ENCODE measurements at regions not wholly inside any gene's neighbourhood (a gene's known extent, or its start where the extent isn't known, plus 50 kb on each side); places are given as distances from the start of the nearest gene placed in this dataset.

DNA sequence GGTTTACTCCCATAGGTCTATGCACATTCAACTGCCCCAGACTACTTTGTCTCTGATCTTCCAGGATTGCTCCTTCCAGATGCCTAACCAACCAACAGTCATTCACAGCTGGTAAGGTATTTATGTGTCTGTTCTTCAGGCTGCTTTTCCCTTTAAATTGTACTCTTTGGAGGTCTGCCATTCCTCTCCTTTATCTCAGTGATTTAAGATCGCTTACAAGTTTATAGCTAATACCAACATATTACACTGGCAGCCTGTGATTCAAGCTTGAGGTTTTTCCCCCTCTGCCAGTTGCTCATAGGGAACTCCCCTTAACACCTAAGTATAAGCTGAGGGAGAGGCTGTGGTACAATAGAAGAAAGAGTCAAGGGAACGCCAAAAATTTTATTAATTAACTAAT lies 711.7 kb upstream of the EDIL3 start:
- Histone ChIP-seq H3K9ac (ENCODE audit: low read depth, low read length) (no peak overlapping the region), H3K9me3 (ENCODE audit: control insufficient read depth, insufficient read depth, low read length) (no peaks in the 10 kb centered on the region), H3K36me3 (ENCODE audit: insufficient read depth, low read length) (no peaks in the 10 kb centered on the region), H3K4me1 (ENCODE audit: insufficient read depth, low read length) (no peaks in the 10 kb centered on the region)

DNA sequence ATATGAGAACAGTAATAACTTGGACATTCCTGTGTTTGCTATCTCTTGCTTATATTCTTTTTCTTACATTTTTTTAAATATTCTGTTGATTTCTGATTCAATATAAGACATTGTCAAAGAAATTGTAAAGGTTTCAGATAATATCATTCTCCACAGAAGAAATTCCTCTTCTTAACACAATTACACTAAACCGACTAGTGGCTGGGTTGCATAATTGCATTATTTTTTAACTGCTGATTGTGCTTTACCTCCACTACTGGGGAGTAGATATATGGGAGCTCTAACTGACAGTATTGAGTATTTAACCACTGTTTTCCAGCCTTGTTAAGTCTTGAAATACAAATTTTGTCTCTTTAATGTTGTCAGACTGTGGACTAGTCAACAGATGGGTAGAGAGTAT lies 723.8 kb upstream of the EDIL3 start:
- no peak overlapping the region for H3K9ac ChIP-seq (ENCODE audit: low read depth, low read length)
- H3K9me3 ChIP-seq (ENCODE audit: control insufficient read depth, insufficient read depth, low read length): no peaks in the 10 kb centered on the region
- no peaks in the 10 kb centered on the region for H3K4me1 ChIP-seq (ENCODE audit: insufficient read depth, low read length)
- H3K36me3 ChIP-seq (ENCODE audit: insufficient read depth, low read length): no peaks in the 10 kb centered on the region

- Histone ChIP-seq H3K9me3 (ENCODE audit: control insufficient read depth, insufficient read depth, low read length) (no peaks in the 10 kb centered on the region), H3K9ac (ENCODE audit: low read depth, low read length) (no peak overlapping the region)
Measured at GRCh38 chr5:85109616-85110015, 724.9 kb upstream of the EDIL3 start.

DNA sequence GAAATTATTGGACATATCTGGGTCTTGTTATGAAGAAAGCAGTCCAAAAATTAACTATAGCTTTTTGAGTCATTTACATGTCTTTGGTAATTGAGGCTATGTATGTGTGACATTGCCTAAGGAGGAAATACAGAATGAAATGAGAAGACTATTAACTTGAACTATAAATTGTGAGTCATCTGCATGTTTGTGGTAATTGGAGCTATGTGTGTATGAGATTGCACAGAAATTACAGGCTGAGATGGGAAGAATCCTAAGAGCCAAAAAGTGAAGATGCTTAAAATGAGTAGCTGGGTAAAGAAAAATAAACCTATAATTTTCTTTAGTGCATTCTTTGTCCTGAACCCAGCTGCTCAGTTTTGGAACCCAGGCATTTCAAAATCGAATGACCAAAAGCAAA lies 747.6 kb upstream of the EDIL3 start:
- H3K4me1 ChIP-seq (ENCODE audit: insufficient read depth, low read length): no peaks in the 10 kb centered on the region
- H3K36me3 ChIP-seq (ENCODE audit: insufficient read depth, low read length): no peaks in the 10 kb centered on the region
- H3K9me3 ChIP-seq (ENCODE audit: control insufficient read depth, insufficient read depth, low read length): no peaks in the 10 kb centered on the region
- no peak overlapping the region for H3K9ac ChIP-seq (ENCODE audit: low read depth, low read length)

More at GRCh38 chr5:85109616-85110015, 724.9 kb upstream of the EDIL3 start:
- no peaks in the 10 kb centered on the region for H3K4me1 ChIP-seq (ENCODE audit: insufficient read depth, low read length)
- H3K36me3 ChIP-seq (ENCODE audit: insufficient read depth, low read length): no peaks in the 10 kb centered on the region

DNA sequence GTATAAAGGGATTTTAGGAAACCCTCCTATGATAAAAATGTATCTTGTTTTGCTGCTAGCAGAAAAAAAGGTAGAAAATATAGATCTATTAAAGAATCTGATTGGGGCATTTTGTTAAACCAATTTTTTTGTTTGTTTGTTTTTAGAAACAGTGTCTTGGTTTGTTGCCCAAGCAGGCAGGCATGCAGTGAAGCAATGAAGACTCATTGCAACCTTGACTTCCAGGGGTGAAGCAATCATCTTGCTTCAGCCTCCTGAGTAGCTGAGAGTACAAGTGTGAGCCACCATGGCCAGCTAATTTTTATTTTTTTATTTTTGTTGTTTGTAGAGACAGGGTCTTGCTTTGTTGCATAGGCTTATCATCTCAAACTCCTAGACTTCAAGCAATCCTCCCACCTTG lies 755.8 kb upstream of the EDIL3 start:
- no peaks in the 10 kb centered on the region for H3K4me1 ChIP-seq (ENCODE audit: insufficient read depth, low read length)
- no peak overlapping the region for H3K9ac ChIP-seq (ENCODE audit: low read depth, low read length)
- H3K9me3 ChIP-seq (ENCODE audit: control insufficient read depth, insufficient read depth, low read length): no peaks in the 10 kb centered on the region
- H3K36me3 ChIP-seq (ENCODE audit: insufficient read depth, low read length): no peaks in the 10 kb centered on the region

GRCh38 chr5:85143138-85143537 lies 758.5 kb upstream of the EDIL3 start:
- H3K4me1 ChIP-seq (ENCODE audit: insufficient read depth, low read length): no peaks in the 10 kb centered on the region

DNA sequence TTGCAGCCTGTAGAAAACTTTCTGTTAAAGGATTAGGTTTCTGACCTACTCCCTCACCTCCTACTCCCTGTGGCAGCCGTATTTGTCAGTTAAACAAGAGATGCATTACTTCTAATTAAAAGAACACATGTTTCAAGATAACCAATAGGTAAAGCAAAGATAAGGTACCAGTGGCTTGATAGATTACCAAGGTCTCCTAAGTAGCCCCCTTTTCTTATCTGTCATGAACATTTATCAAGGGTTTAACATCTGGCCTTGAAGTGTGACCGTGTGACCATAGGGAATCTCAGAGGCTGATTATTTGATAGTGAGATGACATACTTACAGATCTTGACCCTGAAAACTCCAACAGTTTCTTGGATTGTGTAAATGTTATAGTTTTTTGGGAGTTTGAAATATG lies 764.0 kb upstream of the EDIL3 start:
- Histone ChIP-seq H3K4me1 (ENCODE audit: insufficient read depth, low read length) (no peaks in the 10 kb centered on the region), H3K9ac (ENCODE audit: low read depth, low read length) (no peak overlapping the region), H3K36me3 (ENCODE audit: insufficient read depth, low read length) (no peaks in the 10 kb centered on the region), H3K9me3 (ENCODE audit: control insufficient read depth, insufficient read depth, low read length) (no peaks in the 10 kb centered on the region)

More at GRCh38 chr5:85143138-85143537, 758.5 kb upstream of the EDIL3 start:
- Histone ChIP-seq H3K36me3 (ENCODE audit: insufficient read depth, low read length) (no peaks in the 10 kb centered on the region), H3K9ac (ENCODE audit: low read depth, low read length) (no peak overlapping the region), H3K9me3 (ENCODE audit: control insufficient read depth, insufficient read depth, low read length) (no peaks in the 10 kb centered on the region)

DNA sequence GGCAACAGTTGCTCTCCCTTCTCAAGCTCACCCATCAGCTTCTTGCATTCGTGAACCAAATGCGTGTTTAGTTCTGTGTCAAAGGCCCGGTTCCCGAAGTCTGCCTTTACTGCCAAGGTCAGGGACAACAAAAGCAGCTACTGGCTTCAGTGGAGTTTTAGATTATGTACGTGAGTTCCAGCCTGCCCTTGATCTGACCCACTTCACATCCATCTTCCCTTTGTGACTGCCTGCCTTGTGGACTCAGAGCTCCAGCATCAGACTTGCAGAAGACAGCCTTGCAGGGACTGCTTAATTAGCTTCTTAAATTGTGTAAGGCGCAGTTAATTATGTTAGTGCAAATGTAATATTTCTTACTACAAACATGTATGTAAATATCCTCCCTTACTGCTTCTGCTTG lies 774.7 kb upstream of the EDIL3 start:
- no peaks in the 10 kb centered on the region for H3K4me1 ChIP-seq (ENCODE audit: insufficient read depth, low read length)
- H3K9ac ChIP-seq (ENCODE audit: low read depth, low read length): no peak overlapping the region
- no peaks in the 10 kb centered on the region for H3K9me3 ChIP-seq (ENCODE audit: control insufficient read depth, insufficient read depth, low read length)
- no peaks in the 10 kb centered on the region for H3K36me3 ChIP-seq (ENCODE audit: insufficient read depth, low read length)

DNA sequence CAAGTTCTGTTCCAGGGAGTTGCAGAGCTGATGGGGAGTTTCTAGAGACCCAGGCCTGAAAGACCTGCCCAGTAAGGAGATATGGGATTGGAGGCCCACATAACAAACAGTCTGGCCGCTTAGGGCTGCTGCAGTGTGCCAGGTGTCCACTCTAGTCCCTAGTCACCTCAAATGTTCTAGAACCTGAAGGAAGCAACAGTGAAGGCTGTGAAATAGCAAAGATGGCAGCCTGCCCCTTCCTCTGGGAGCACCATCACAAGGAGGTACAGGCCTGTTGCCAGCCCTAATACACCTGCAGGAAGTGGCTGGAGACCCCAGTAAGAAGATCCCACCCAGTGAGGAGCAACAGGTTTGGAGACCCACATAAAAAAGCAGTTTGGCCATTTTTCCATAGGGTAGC lies 783.8 kb upstream of the EDIL3 start:
- H3K4me1 ChIP-seq (ENCODE audit: insufficient read depth, low read length): no peaks in the 10 kb centered on the region
- no peaks in the 10 kb centered on the region for H3K9me3 ChIP-seq (ENCODE audit: control insufficient read depth, insufficient read depth, low read length)
- no peaks in the 10 kb centered on the region for H3K36me3 ChIP-seq (ENCODE audit: insufficient read depth, low read length)
- H3K9ac ChIP-seq (ENCODE audit: low read depth, low read length): no peak overlapping the region

GRCh38 chr5:85170183-85170582 lies 785.5 kb upstream of the EDIL3 start:
- Histone ChIP-seq H3K36me3 (ENCODE audit: insufficient read depth, low read length) (no peaks in the 10 kb centered on the region), H3K9me3 (ENCODE audit: control insufficient read depth, insufficient read depth, low read length) (no peaks in the 10 kb centered on the region), H3K9ac (ENCODE audit: low read depth, low read length) (no peak overlapping the region), H3K4me1 (ENCODE audit: insufficient read depth, low read length) (no peaks in the 10 kb centered on the region)

DNA sequence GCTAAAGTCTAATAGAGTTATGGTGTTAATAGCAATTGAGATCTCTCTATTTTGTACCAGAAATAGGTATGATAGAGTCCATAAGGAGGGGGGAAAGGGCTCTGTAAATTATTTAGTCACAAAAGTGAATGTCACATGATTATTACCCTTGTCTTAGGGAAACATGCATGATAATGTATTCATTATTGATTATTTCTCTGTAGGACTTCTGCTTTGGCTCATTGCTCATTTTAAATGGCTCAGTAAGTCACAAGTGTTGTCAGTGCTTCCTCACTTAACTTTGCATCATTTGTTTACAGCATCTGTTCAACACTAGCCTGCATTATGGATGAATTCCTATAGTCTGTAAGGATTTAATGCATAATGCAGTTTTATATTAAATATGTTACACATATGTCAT lies 788.8 kb upstream of the EDIL3 start:
- H3K9ac ChIP-seq (ENCODE audit: low read depth, low read length): no peak overlapping the region
- H3K9me3 ChIP-seq (ENCODE audit: control insufficient read depth, insufficient read depth, low read length): no peaks in the 10 kb centered on the region
- no peaks in the 10 kb centered on the region for H3K4me1 ChIP-seq (ENCODE audit: insufficient read depth, low read length)
- no peaks in the 10 kb centered on the region for H3K36me3 ChIP-seq (ENCODE audit: insufficient read depth, low read length)

DNA sequence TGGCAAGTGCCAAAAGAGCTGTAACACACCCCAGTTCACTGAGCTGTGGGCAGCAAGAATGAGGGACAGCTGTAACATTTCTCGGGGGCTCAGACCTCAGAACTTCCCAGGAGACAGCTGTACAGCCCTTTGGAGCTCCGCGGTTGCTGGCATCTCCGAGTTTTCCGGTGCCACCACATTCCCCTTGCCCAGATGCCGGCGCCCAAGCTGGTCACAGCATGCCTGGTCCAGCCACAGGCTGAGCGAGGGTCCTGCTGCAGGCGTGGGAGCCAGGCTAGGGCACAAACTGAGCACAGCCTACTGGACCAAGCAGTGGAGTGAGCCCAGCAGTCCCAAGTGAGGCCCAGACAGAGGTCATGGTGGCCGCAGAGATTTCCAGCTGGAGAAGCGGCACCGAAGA lies 797.7 kb upstream of the EDIL3 start:
- H3K9ac ChIP-seq (ENCODE audit: low read depth, low read length): no peak overlapping the region
- H3K36me3 ChIP-seq (ENCODE audit: insufficient read depth, low read length): no peaks in the 10 kb centered on the region
- H3K4me1 ChIP-seq (ENCODE audit: insufficient read depth, low read length): no peaks in the 10 kb centered on the region
- no peaks in the 10 kb centered on the region for H3K9me3 ChIP-seq (ENCODE audit: control insufficient read depth, insufficient read depth, low read length)

- no peaks in the 10 kb centered on the region for H3K36me3 ChIP-seq (ENCODE audit: insufficient read depth, low read length)
- no peaks in the 10 kb centered on the region for H3K9me3 ChIP-seq (ENCODE audit: control insufficient read depth, insufficient read depth, low read length)
- H3K4me1 ChIP-seq (ENCODE audit: insufficient read depth, low read length): no peaks in the 10 kb centered on the region
- no peak overlapping the region for H3K9ac ChIP-seq (ENCODE audit: low read depth, low read length)
Measured at GRCh38 chr5:85204289-85204688, 819.6 kb upstream of the EDIL3 start.

DNA sequence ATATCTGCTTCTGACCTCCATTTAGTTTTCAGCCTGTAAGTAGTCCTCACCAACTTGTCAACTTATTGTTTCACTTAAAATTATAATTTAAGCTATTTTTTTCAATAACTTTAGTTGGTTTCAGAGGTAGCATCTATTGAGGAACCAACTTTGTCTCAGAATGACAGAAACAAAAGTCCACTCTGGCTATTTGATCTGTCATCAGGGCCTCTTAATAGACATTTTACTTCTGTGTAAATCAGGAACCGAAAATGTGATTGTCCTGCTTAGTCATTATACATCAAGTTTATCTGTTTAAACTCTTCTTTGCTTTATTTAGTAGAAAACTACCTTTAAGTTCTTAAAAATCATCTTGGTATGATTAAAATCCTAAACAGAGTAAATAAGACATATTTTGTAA lies 820.8 kb upstream of the EDIL3 start:
- H3K4me1 ChIP-seq (ENCODE audit: insufficient read depth, low read length): no peaks in the 10 kb centered on the region
- no peak overlapping the region for H3K9ac ChIP-seq (ENCODE audit: low read depth, low read length)
- no peaks in the 10 kb centered on the region for H3K9me3 ChIP-seq (ENCODE audit: control insufficient read depth, insufficient read depth, low read length)
- H3K36me3 ChIP-seq (ENCODE audit: insufficient read depth, low read length): no peaks in the 10 kb centered on the region

- no peaks in the 10 kb centered on the region for H3K9me3 ChIP-seq (ENCODE audit: control insufficient read depth, insufficient read depth, low read length)
- no peaks in the 10 kb centered on the region for H3K4me1 ChIP-seq (ENCODE audit: insufficient read depth, low read length)
- H3K36me3 ChIP-seq (ENCODE audit: insufficient read depth, low read length): no peaks in the 10 kb centered on the region
- H3K9ac ChIP-seq (ENCODE audit: low read depth, low read length): no peak overlapping the region
Measured at GRCh38 chr5:85225388-85225787, 840.7 kb upstream of the EDIL3 start.

DNA sequence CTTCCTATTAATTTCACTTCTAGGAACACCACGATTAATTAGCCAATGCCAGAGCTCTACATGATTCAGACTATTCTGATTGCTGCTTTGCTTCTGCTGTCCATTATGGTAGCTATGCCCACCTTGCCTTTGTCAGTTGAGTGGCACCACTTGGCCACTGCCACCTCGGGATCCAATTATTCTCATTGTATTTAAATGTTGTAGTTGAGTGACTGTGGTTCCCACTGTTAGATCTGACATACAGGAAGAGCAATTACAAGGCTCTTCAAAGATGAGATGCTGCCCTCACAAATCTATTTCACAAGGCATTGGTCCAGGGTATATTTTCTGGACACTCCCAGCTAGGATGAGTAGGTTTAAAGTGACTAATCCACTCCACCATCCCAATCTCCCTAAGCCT lies 864.5 kb upstream of the EDIL3 start:
- peaks cover 11% of the 10 kb centered on the region for H3K9me3 ChIP-seq (ENCODE audit: control insufficient read depth, insufficient read depth, low read length)
- H3K9ac ChIP-seq (ENCODE audit: low read depth, low read length): no peak overlapping the region
- H3K4me1 ChIP-seq (ENCODE audit: insufficient read depth, low read length): no peaks in the 10 kb centered on the region
- no peaks in the 10 kb centered on the region for H3K36me3 ChIP-seq (ENCODE audit: insufficient read depth, low read length)
